Stomach (tissue), 4 donors: ENCODE measurements at regions not wholly inside any gene's neighbourhood (a gene's known extent, or its start where the extent isn't known, plus 50 kb on each side); places are given as distances from the start of the nearest gene placed in this dataset.
"Not testable (repeated sequence)": the region's sequence is repeated elsewhere in the genome, so short reads cannot be mapped to it uniquely, and the experiment has no call there.

ENCODE experiments used
- EP300 ChIP-seq: sonication (generic); formaldehyde crosslinking; IDR thresholded peaks from one replicate; pipeline ENCODE4 v1.6.1; 2017; ENCODE audit warnings: antibody characterized with exemption
- POLR2A ChIP-seq, 4 donors: fragments of 450-650 bp; IDR thresholded peaks; one replicate each; pipeline ENCODE4 v1.6.1; 2016; ENCODE audit warnings: antibody characterized with exemption in 4 of 4, control low read depth in 2 of 4, mild to moderate bottlenecking in 1 of 4, moderate library complexity in 1 of 4
- POLR2AphosphoS5 ChIP-seq, 3 donors: sonication (generic); formaldehyde crosslinking; IDR thresholded peaks; one replicate each; pipeline ENCODE4 v1.6.1; 2016; ENCODE audit warnings: antibody characterized with exemption in 3 of 3
- TF ChIP-seq, protein P1 (sequence below), 7 experiments: fragments of 450-650 bp in 4 of 7; fragments of 200-600 bp in 3 of 7; sonication (generic) in 3 of 7; IDR thresholded peaks; one replicate each; pipeline ENCODE4 v1.5.1; 2016 to 2019; ENCODE audit warnings: antibody characterized with exemption in 7 of 7, control low read depth in 2 of 7, mild to moderate bottlenecking in 1 of 7

DNA sequence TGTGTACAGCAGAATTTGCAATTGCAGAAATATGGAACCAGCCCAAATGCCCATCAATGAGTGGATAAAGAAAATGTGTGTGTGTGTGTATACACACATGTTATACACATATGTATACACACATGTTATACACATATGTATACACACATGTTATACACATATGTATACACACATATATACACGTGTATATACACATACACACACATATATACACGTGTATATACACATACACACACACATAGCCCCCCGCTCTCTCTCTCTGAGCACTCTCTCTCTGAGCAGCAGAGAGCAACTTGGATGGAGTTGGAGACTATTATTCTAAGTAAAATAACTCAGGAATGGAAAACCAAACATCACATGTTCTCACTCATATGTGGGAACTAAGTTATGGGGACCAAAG is 289.6 kb upstream of the INTU start:
- not testable (repeated sequence) for TF ChIP-seq POLR2AphosphoS5 (IDR thresholded peaks at IDR 0.05); POLR2A (IDR thresholded peaks at IDR 0.05); EP300
- TF ChIP-seq, protein P1, sequence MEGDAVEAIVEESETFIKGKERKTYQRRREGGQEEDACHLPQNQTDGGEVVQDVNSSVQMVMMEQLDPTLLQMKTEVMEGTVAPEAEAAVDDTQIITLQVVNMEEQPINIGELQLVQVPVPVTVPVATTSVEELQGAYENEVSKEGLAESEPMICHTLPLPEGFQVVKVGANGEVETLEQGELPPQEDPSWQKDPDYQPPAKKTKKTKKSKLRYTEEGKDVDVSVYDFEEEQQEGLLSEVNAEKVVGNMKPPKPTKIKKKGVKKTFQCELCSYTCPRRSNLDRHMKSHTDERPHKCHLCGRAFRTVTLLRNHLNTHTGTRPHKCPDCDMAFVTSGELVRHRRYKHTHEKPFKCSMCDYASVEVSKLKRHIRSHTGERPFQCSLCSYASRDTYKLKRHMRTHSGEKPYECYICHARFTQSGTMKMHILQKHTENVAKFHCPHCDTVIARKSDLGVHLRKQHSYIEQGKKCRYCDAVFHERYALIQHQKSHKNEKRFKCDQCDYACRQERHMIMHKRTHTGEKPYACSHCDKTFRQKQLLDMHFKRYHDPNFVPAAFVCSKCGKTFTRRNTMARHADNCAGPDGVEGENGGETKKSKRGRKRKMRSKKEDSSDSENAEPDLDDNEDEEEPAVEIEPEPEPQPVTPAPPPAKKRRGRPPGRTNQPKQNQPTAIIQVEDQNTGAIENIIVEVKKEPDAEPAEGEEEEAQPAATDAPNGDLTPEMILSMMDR (IDR thresholded peaks at IDR 0.05) = not testable (repeated sequence)
